IMR-90 (cell line): ENCODE measurements at regions not wholly inside any gene's neighbourhood (a gene's known extent, or its start where the extent isn't known, plus 50 kb on each side); places are given as distances from the start of the nearest gene placed in this dataset.

Experiments used
- ATAC-seq: fragments of 200-7000 bp; cut with Tn5 transposase; 2 replicates; pipeline ENCODE4 v1.9.1; 2020; ENCODE audit warnings: low read depth, mild to moderate bottlenecking, moderate library complexity
- BruUV-seq: library from RNA; stranded (reverse); fragments of 400-500 nt; replicated peaks from 2 replicates; lab custom pipeline; 2021; lab: Mats Ljungman, UMichigan
- CTCF ChIA-PET: fragments of 300-600 bp; formaldehyde crosslinking; extraction: SDS; loops from one replicate; lab custom pipeline; 2021; ENCODE audit warnings: antibody characterized with exemption; lab: Yijun Ruan, JAX
- POLR2A ChIA-PET: fragments of 300-600 bp; sonication (Branson Sonifier 250); formaldehyde crosslinking; loops from one replicate; lab custom pipeline; 2022; ENCODE audit warnings: antibody characterized with exemption; ENCODE audit not compliant: unreplicated experiment; lab: Charles Lee
- DNase-seq: peaks from one replicate; pipeline ENCODE4 v3.0.0; 2013
- H2AFZ ChIP-seq: replicated peaks from 2 replicates; pipeline ENCODE3; 2013; ENCODE audit warnings: low read length, mild to moderate bottlenecking; ENCODE audit not compliant: poor library complexity
- H2AK5ac ChIP-seq: 2 replicates; pipeline ENCODE4 v1.6.1; 2013; ENCODE audit warnings: low read depth, low read length, inconsistent platforms
- H2AK9ac ChIP-seq: replicated peaks from 2 replicates; pipeline ENCODE3; 2013; ENCODE audit warnings: mild to moderate bottlenecking, low read depth, low read length, moderate library complexity; ENCODE audit not compliant: poor library complexity
- H2BK120ac ChIP-seq: 2 replicates; pipeline ENCODE4 v1.6.1; 2013; ENCODE audit warnings: low read depth, low read length, inconsistent platforms
- H2BK15ac ChIP-seq: 3 replicates; pipeline ENCODE4 v1.6.1; 2013; ENCODE audit warnings: low read depth, low read length, inconsistent platforms
- H2BK20ac ChIP-seq: 2 replicates; pipeline ENCODE4 v1.6.1; 2013; ENCODE audit warnings: low read depth, mild to moderate bottlenecking, inconsistent platforms, low read length, moderate library complexity
- H2BK5ac ChIP-seq: 2 replicates; pipeline ENCODE4 v1.6.1; 2013; ENCODE audit warnings: mild to moderate bottlenecking, low read depth, low read length, inconsistent platforms; ENCODE audit not compliant: poor library complexity, severe bottlenecking
- H3K14ac ChIP-seq: replicated peaks from 2 replicates; pipeline ENCODE4 v1.6.1; 2013; ENCODE audit warnings: low read depth, low read length, inconsistent platforms
- H3K18ac ChIP-seq: 2 replicates; pipeline ENCODE4 v1.6.1; 2013; ENCODE audit warnings: low read depth, low read length, control low read depth
- H3K23ac ChIP-seq: 2 replicates; pipeline ENCODE4 v1.6.1; 2013; ENCODE audit warnings: low read depth, low read length, inconsistent platforms
- H3K27ac ChIP-seq: 2 replicates; pipeline ENCODE4 v1.5.1; 2013; ENCODE audit warnings: mild to moderate bottlenecking, control low read depth, low read length; ENCODE audit not compliant: insufficient read depth
- H3K27me3 ChIP-seq: 2 replicates; pipeline ENCODE4 v1.6.1; 2013; ENCODE audit warnings: low read length; ENCODE audit not compliant: control insufficient read depth, insufficient read depth
- H3K36me3 ChIP-seq: 2 replicates; pipeline ENCODE4 v1.6.1; 2013; ENCODE audit warnings: low read length, mixed read lengths; ENCODE audit not compliant: control insufficient read depth, insufficient read depth
- H3K4ac ChIP-seq: 2 replicates; pipeline ENCODE4 v1.6.1; 2013; ENCODE audit warnings: low read depth, low read length, inconsistent platforms
- H3K4me1 ChIP-seq: 2 replicates; pipeline ENCODE4 v1.6.1; 2013; ENCODE audit warnings: low read length, mixed read lengths; ENCODE audit not compliant: control insufficient read depth, insufficient read depth
- H3K4me2 ChIP-seq: 2 replicates; pipeline ENCODE4 v1.6.1; 2013; ENCODE audit warnings: low read depth, mild to moderate bottlenecking, control low read depth, low read length, moderate library complexity
- H3K4me3 ChIP-seq: 2 replicates; pipeline ENCODE4 v1.5.1; 2013; ENCODE audit warnings: low read depth, mild to moderate bottlenecking, control low read depth, low read length, moderate library complexity; ENCODE audit not compliant: insufficient read depth
- H3K56ac ChIP-seq: 2 replicates; pipeline ENCODE4 v1.6.1; 2013; ENCODE audit warnings: low read length, inconsistent platforms; ENCODE audit not compliant: insufficient read depth; ENCODE audit errors: extremely low read depth
- H3K79me1 ChIP-seq, 2 experiments: 2 replicates each; pipeline ENCODE4 v1.6.1; 2013; ENCODE audit warnings: low read length in 2 of 2, inconsistent platforms in 1 of 2, low read depth in 1 of 2
- H3K9ac ChIP-seq: 2 replicates; pipeline ENCODE4 v1.6.1; 2013; ENCODE audit warnings: low read depth, low read length, control low read depth
- H3K9me1 ChIP-seq: 2 replicates; pipeline ENCODE4 v1.6.1; 2013; ENCODE audit warnings: low read length, inconsistent platforms; ENCODE audit not compliant: insufficient read depth
- H3K9me3 ChIP-seq: 2 replicates; pipeline ENCODE4 v1.6.1; 2013; ENCODE audit warnings: low read length; ENCODE audit not compliant: control insufficient read depth, insufficient read depth
- H4K20me1 ChIP-seq: 2 replicates; pipeline ENCODE4 v1.6.1; 2013; ENCODE audit warnings: low read length, inconsistent platforms; ENCODE audit not compliant: insufficient read depth
- H4K5ac ChIP-seq: 2 replicates; pipeline ENCODE4 v1.6.1; 2013; ENCODE audit warnings: mild to moderate bottlenecking, low read depth, low read length, control low read depth
- H4K8ac ChIP-seq, 2 experiments: 2 replicates each; pipeline ENCODE4 v1.6.1; 2013; ENCODE audit warnings: low read depth in 2 of 2, low read length in 2 of 2, control low read depth in 1 of 2, inconsistent platforms in 1 of 2
- H4K91ac ChIP-seq: 2 replicates; pipeline ENCODE4 v1.6.1; 2013; ENCODE audit warnings: low read depth, low read length, inconsistent platforms; ENCODE audit not compliant: insufficient read depth
- POLR2A ChIP-seq: IDR thresholded peaks from 2 replicates; pipeline ENCODE4 v1.6.1; 2012; ENCODE audit warnings: mild to moderate bottlenecking, low read depth, low read length
- RAD21 ChIP-seq: IDR thresholded peaks from 2 replicates; pipeline ENCODE4 v1.6.1; 2012; ENCODE audit warnings: low read length, improper control_type of control experiment
- WGBS, 2 experiments: methylation state at CpG; one replicate each; pipeline versions ENCODE4 v1.1.5 to v1.1.7; 2013; ENCODE audit warnings: missing lambda C conversion rate in 2 of 2; ENCODE audit not compliant: insufficient read length in 1 of 2; ENCODE audit errors: extremely low coverage in 2 of 2; 5-methylcytosine and 5-hydroxymethylcytosine counted together
- dilution Hi-C: fragments of 300-500 bp; cut with HindIII; formaldehyde crosslinking; loops from one replicate; pipeline ENCODE4 v1.14.3; 2018; ENCODE audit warnings: low sequenced_read_pairs; ENCODE audit not compliant: unreplicated experiment
- in situ Hi-C: fragments of 300-500 bp; cut with MboI; formaldehyde crosslinking; loops from 3 replicates; pipeline ENCODE4 v1.14.3; 2019; ENCODE audit warnings: low sequenced_read_pairs, inconsistent platforms, mixed read lengths
- intact Hi-C: fragments of 100-400 bp; cut with micrococcal nuclease; formaldehyde crosslinking; loops from 2 replicates; pipeline ENCODE4 v1.10.0; 2022
- TF ChIP-seq, protein P1 (sequence below): fragments of 150-350 bp; IDR thresholded peaks from 2 replicates; pipeline ENCODE4 v1.6.1; 2016; ENCODE audit warnings: low read depth, mild to moderate bottlenecking, low read length, moderate library complexity, borderline replicate concordance

DNA sequence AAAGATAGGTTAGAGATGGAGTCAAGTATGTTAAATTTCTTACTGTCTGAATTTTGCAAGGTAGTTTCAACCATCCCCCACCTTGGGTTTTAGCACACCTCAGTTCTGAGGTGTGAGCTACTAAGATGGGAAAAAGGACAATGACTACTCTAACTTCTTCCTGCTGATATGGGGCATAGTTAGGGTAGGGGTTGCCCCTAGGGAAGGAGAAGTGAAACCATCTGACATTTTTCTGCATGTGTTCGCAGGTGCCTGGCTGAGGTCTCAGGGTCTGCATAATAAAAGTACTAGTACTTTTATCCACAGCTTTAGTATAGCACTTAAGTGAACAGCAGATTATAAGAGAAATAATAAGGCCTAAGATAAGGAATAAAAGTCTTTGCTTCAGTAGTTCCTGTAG is 129.5 kb upstream of the CYSLTR1 start:
- BruUV-seq = no TSS peak
- H3K4me3 ChIP-seq = no peak overlapping the region
- dilution Hi-C loops = no loop called here
- no peaks in the 10 kb centered on the region for H3K36me3 ChIP-seq
- H4K91ac ChIP-seq = no peak overlapping the region
- H2BK15ac ChIP-seq = no peak overlapping the region
- in situ Hi-C loops = no loop called here
- ATAC-seq (no peak), DNase-seq (no peak)
- no peak overlapping the region for H3K4ac ChIP-seq
- CTCF ChIA-PET = no interaction called here
- no peak overlapping the region for H3K23ac ChIP-seq
- no peak overlapping the region for H3K27ac ChIP-seq
- no peaks in the 10 kb centered on the region for H3K79me1 ChIP-seq
- H2AK5ac ChIP-seq = no peak overlapping the region
- H3K9me3 ChIP-seq = no peaks in the 10 kb centered on the region
- no peak overlapping the region for H2AFZ ChIP-seq
- no peak overlapping the region for H2AK9ac ChIP-seq
- intact Hi-C loops = no loop called here
- H3K9me1 ChIP-seq = no peaks in the 10 kb centered on the region
- no peak overlapping the region for H2BK20ac ChIP-seq
- H3K18ac ChIP-seq = no peak overlapping the region
- no peak overlapping the region for H4K5ac ChIP-seq
- no peak overlapping the region for H2BK120ac ChIP-seq
- H2BK5ac ChIP-seq = no peak overlapping the region
- H4K8ac ChIP-seq = no peak overlapping the region
- POLR2A ChIA-PET = no interaction called here
- WGBS, 2 experiments = no CpG with 5 or more reads among the region's 1 CpG
- no peak for TF ChIP-seq POLR2A
- no peak for TF ChIP-seq RAD21
- TF ChIP-seq, protein P1, sequence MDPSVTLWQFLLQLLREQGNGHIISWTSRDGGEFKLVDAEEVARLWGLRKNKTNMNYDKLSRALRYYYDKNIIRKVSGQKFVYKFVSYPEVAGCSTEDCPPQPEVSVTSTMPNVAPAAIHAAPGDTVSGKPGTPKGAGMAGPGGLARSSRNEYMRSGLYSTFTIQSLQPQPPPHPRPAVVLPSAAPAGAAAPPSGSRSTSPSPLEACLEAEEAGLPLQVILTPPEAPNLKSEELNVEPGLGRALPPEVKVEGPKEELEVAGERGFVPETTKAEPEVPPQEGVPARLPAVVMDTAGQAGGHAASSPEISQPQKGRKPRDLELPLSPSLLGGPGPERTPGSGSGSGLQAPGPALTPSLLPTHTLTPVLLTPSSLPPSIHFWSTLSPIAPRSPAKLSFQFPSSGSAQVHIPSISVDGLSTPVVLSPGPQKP = no peak
- no peaks in the 10 kb centered on the region for H3K27me3 ChIP-seq
- no peaks in the 10 kb centered on the region for H4K20me1 ChIP-seq
- no peak overlapping the region for H3K56ac ChIP-seq
- H3K4me1 ChIP-seq = no peaks in the 10 kb centered on the region
- H3K14ac ChIP-seq = no peak overlapping the region
- H3K4me2 ChIP-seq = no peak overlapping the region
- H3K9ac ChIP-seq = no peak overlapping the region
